ENCODE measurements at regions not wholly inside any gene's neighbourhood (a gene's known extent, or its start where the extent isn't known, plus 50 kb on each side); places are given as distances from the start of the nearest gene placed in this dataset.

GRCh38 chr4:151850791-151851213 lies 90.0 kb upstream of the GATB start:
- no peak for TF ChIP-seq CTCF (conservative IDR thresholded peaks at IDR 0.05; ENCODE audit: low read length)
- no peak for TF ChIP-seq EZH2phosphoT487 (IDR thresholded peaks at IDR 0.05; ENCODE audit: borderline replicate concordance)

Measured in Loucy (cell line).